ENCODE measurements at regions not wholly inside any gene's neighbourhood (a gene's known extent, or its start where the extent isn't known, plus 50 kb on each side); places are given as distances from the start of the nearest gene placed in this dataset.

GRCh38 chr3:194906229-194906629 is 220.5 kb downstream of the FAM43A start:
- no peaks in the 10 kb centered on the region for H3K4me1 ChIP-seq (ENCODE audit: control insufficient read depth, low read length)
- TF ChIP-seq EZH2phosphoT487 (IDR thresholded peaks at IDR 0.05; ENCODE audit: borderline replicate concordance, low read length) (no peak), CTCF (IDR thresholded peaks at IDR 0.05; ENCODE audit: low read depth, low read length, poor library complexity, severe bottlenecking) (no peak)
- no peaks in the 10 kb centered on the region for H3K9me2 ChIP-seq (replicated peaks; ENCODE audit: control insufficient read depth, low read length)
- no peaks in the 10 kb centered on the region for H3F3A ChIP-seq (ENCODE audit: control insufficient read depth, insufficient read depth)
- no peak overlapping the region for H3K4me2 ChIP-seq (ENCODE audit: low read length)
- no peaks in the 10 kb centered on the region for H3K79me2 ChIP-seq (ENCODE audit: control insufficient read depth, low read length)
- H3K36me3 ChIP-seq (ENCODE audit: control insufficient read depth, low read length) = no peaks in the 10 kb centered on the region
- no peaks in the 10 kb centered on the region for H4K20me1 ChIP-seq (ENCODE audit: control insufficient read depth, insufficient read depth, low read depth, low read length)
- H3K27ac ChIP-seq (ENCODE audit: low read depth, low read length) = no peak overlapping the region
- no peak overlapping the region for H3K4me3 ChIP-seq (ENCODE audit: low read length)
- H3K9me3 ChIP-seq (ENCODE audit: control insufficient read depth, insufficient read depth, low read length) = peaks cover 4% of the 10 kb centered on the region; the same call in 1 of the 2 replicates
- H3K27me3 ChIP-seq (ENCODE audit: control insufficient read depth, low read length) = no peaks in the 10 kb centered on the region

GRCh38 chr3:194906970-194907629 is 221.4 kb downstream of the FAM43A start:
- H3F3A ChIP-seq (ENCODE audit: control insufficient read depth, insufficient read depth) = no peaks in the 10 kb centered on the region

GRCh38 chr3:194907811-194908210 is 222.1 kb downstream of the FAM43A start:
- H3K9me2 ChIP-seq (replicated peaks; ENCODE audit: control insufficient read depth, low read length) = no peaks in the 10 kb centered on the region
- TF ChIP-seq EZH2phosphoT487 (IDR thresholded peaks at IDR 0.05; ENCODE audit: borderline replicate concordance, low read length) = no peak
- TF ChIP-seq CTCF (IDR thresholded peaks at IDR 0.05; ENCODE audit: low read depth, low read length, poor library complexity, severe bottlenecking) = no peak
- no peak overlapping the region for H3K4me3 ChIP-seq (ENCODE audit: low read length)
- H4K20me1 ChIP-seq (ENCODE audit: control insufficient read depth, insufficient read depth, low read depth, low read length) = no peaks in the 10 kb centered on the region
- H3F3A ChIP-seq (ENCODE audit: control insufficient read depth, insufficient read depth) = no peaks in the 10 kb centered on the region
- no peak overlapping the region for H3K4me2 ChIP-seq (ENCODE audit: low read length)
- H3K9me3 ChIP-seq (ENCODE audit: control insufficient read depth, insufficient read depth, low read length) = peaks cover 4% of the 10 kb centered on the region; the same call in 1 of the 2 replicates
- H3K27me3 ChIP-seq (ENCODE audit: control insufficient read depth, low read length) = peaks cover 5% of the 10 kb centered on the region; the same call in 1 of the 2 replicates
- H3K4me1 ChIP-seq (ENCODE audit: control insufficient read depth, low read length) = no peaks in the 10 kb centered on the region
- no peaks in the 10 kb centered on the region for H3K79me2 ChIP-seq (ENCODE audit: control insufficient read depth, low read length)
- no peaks in the 10 kb centered on the region for H3K36me3 ChIP-seq (ENCODE audit: control insufficient read depth, low read length)
- no peak overlapping the region for H3K27ac ChIP-seq (ENCODE audit: low read depth, low read length)

More at GRCh38 chr3:194906970-194907629, 221.4 kb downstream of the FAM43A start:
- H3K79me2 ChIP-seq (ENCODE audit: control insufficient read depth, low read length) = no peaks in the 10 kb centered on the region
- H3K9me3 ChIP-seq (ENCODE audit: control insufficient read depth, insufficient read depth, low read length) = peaks cover 4% of the 10 kb centered on the region; the same call in 1 of the 2 replicates
- no peak overlapping the region for H3K27ac ChIP-seq (ENCODE audit: low read depth, low read length)
- H3K9me2 ChIP-seq (replicated peaks; ENCODE audit: control insufficient read depth, low read length) = no peaks in the 10 kb centered on the region
- TF ChIP-seq EZH2phosphoT487 (IDR thresholded peaks at IDR 0.05; ENCODE audit: borderline replicate concordance, low read length) = no peak
- no peak for TF ChIP-seq CTCF (IDR thresholded peaks at IDR 0.05; ENCODE audit: low read depth, low read length, poor library complexity, severe bottlenecking)
- H3K27me3 ChIP-seq (ENCODE audit: control insufficient read depth, low read length) = peaks cover 5% of the 10 kb centered on the region; the same call in 1 of the 2 replicates
- H4K20me1 ChIP-seq (ENCODE audit: control insufficient read depth, insufficient read depth, low read depth, low read length) = no peaks in the 10 kb centered on the region
- H3K36me3 ChIP-seq (ENCODE audit: control insufficient read depth, low read length) = no peaks in the 10 kb centered on the region
- no peaks in the 10 kb centered on the region for H3K4me1 ChIP-seq (ENCODE audit: control insufficient read depth, low read length)
- no peak overlapping the region for H3K4me3 ChIP-seq (ENCODE audit: low read length)
- no peak overlapping the region for H3K4me2 ChIP-seq (ENCODE audit: low read length)

Data from DOHH2 (cell line).